ENCODE measurements at regions not wholly inside any gene's neighbourhood (a gene's known extent, or its start where the extent isn't known, plus 50 kb on each side); places are given as distances from the start of the nearest gene placed in this dataset.

DNA sequence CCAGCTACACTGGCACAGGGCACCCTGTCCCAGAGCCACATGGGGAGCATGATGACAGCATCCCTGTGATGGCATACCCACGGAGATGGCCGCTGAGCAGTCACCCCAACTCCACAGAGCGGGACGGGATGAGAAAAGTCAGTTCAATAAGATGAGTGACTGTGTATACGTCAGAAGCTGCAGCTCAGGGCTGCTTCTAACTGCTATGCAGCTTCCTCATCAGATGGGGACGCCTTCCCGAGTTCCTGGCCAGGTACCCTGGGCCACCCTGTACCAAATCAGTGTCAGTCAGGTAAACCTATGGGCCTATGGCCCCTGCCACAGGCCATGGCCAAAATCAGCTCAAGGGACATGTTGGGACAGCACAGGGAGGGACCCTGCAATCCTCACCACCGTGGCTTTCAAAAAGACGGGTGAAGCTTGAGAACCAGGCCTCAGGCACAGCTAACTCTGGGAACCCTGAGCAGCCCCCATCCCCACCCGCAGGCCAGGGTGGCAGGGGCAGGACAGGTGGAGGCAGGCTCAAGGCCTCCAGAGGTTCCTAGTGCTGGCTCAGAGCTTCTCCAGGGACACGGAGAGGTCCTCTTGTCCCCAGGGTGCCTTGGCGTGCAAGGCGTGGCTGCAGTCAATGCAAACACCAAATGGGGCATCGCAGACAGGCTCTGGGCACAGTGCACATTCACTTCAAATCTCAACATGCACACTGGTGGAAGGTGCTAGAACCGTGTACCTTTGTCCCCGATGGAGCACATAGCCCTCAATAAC, 122.4 kb downstream of the TUBA3C start:
- H3K4me2 ChIP-seq (ENCODE audit: low read length) = no peak overlapping the region
- TF ChIP-seq CTCF (IDR thresholded peaks at IDR 0.05; ENCODE audit: low read depth, low read length) (no peak), EZH2phosphoT487 (IDR thresholded peaks at IDR 0.05; ENCODE audit: low read depth) (no peak)
- no peaks in the 10 kb centered on the region for H3K4me1 ChIP-seq (ENCODE audit: low read length)
- H4K20me1 ChIP-seq (ENCODE audit: insufficient read depth, low read length) = no peaks in the 10 kb centered on the region
- H3K27me3 ChIP-seq (ENCODE audit: low read depth, low read length) = no peaks in the 10 kb centered on the region
- no peak overlapping the region for H3K9ac ChIP-seq (ENCODE audit: low read length)
- H3K36me3 ChIP-seq (replicated peaks; ENCODE audit: low read depth, low read length) = no peaks in the 10 kb centered on the region
- H2AFZ ChIP-seq (ENCODE audit: low read depth, low read length) = no peak overlapping the region
- H3K27ac ChIP-seq (ENCODE audit: low read length) = no peak overlapping the region
- H3K4me3 ChIP-seq (ENCODE audit: low read length) = no peak overlapping the region
- no peaks in the 10 kb centered on the region for H3K9me3 ChIP-seq (ENCODE audit: insufficient read depth, low read length)
- H3K79me2 ChIP-seq (ENCODE audit: low read length) = no peaks in the 10 kb centered on the region

DNA sequence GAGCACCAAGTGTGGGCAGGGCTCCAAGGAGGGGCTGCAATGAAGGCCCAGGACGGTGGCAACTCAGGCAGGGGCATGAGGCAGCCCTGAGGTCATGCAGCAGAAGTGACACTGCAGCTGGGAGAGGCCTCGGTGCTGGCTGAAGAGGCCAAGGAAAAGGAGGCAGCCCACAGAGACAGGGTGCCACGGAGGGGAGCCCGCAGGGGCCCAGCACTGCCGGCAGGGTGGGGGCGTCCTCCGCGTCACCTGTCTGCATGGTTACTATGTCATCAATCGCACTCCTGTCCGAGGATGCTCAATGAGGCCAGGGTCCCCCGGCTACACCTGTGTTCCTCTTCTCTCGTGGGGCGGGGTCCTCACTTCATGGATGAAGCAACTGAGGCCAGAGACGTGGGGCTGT, 123.1 kb downstream of the TUBA3C start:
- H3K4me2 ChIP-seq (ENCODE audit: low read length) = no peak overlapping the region
- no peaks in the 10 kb centered on the region for H4K20me1 ChIP-seq (ENCODE audit: insufficient read depth, low read length)
- H3K9ac ChIP-seq (ENCODE audit: low read length) = no peak overlapping the region
- no peak overlapping the region for H3K4me3 ChIP-seq (ENCODE audit: low read length)
- no peaks in the 10 kb centered on the region for H3K4me1 ChIP-seq (ENCODE audit: low read length)
- no peaks in the 10 kb centered on the region for H3K79me2 ChIP-seq (ENCODE audit: low read length)
- H2AFZ ChIP-seq (ENCODE audit: low read depth, low read length) = no peak overlapping the region
- no peaks in the 10 kb centered on the region for H3K27me3 ChIP-seq (ENCODE audit: low read depth, low read length)
- H3K36me3 ChIP-seq (replicated peaks; ENCODE audit: low read depth, low read length) = no peaks in the 10 kb centered on the region
- no peak for TF ChIP-seq EZH2phosphoT487 (IDR thresholded peaks at IDR 0.05; ENCODE audit: low read depth)
- TF ChIP-seq CTCF (IDR thresholded peaks at IDR 0.05; ENCODE audit: low read depth, low read length) = no peak
- no peaks in the 10 kb centered on the region; the same call in 1 of the 2 replicates for H3K9me3 ChIP-seq (ENCODE audit: insufficient read depth, low read length)
- no peak overlapping the region for H3K27ac ChIP-seq (ENCODE audit: low read length)

DNA sequence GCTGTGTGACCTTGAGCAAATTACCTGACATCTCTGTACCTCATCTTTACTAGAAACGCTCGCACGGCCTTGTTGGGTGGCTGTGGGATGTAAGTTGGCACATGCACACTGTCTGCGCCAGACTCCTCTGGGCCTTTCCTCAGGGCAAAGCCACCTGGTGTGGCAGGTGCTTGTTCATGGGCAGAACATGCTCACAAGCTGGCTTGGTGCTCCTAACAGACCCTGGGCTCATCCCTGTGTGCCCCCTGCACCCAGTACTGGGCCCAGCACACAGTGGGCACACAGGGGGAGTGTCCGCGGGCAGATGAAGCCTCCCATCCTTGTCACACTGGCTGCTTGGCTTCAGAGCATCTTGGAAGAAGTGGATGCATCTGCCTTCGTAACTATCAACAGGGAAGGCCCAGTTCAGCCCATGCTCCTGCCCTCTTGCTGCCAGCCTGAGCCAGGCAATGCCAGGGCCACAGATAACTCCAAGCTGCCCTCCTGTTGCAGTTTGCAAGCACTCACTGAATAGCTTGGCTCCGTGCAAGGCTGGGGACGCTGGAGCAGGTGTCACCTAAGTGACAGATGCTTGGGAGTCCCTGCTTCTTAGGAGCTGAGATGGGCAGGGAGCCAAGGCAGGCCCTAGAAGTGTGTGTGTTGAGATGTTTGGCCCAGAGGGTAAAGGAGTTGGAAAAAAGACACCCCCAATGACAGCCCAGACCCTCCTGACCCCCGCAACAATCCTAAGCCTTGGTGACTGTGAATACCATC, 123.9 kb downstream of the TUBA3C start:
- no peaks in the 10 kb centered on the region for H3K27me3 ChIP-seq (ENCODE audit: low read depth, low read length)
- H3K4me1 ChIP-seq (ENCODE audit: low read length) = no peaks in the 10 kb centered on the region
- H3K9ac ChIP-seq (ENCODE audit: low read length) = no peak overlapping the region
- H3K27ac ChIP-seq (ENCODE audit: low read length) = no peak overlapping the region
- TF ChIP-seq EZH2phosphoT487 (IDR thresholded peaks at IDR 0.05; ENCODE audit: low read depth) = no peak
- TF ChIP-seq CTCF (IDR thresholded peaks at IDR 0.05; ENCODE audit: low read depth, low read length) = no peak
- no peaks in the 10 kb centered on the region for H4K20me1 ChIP-seq (ENCODE audit: insufficient read depth, low read length)
- no peaks in the 10 kb centered on the region; the same call in 1 of the 2 replicates for H3K9me3 ChIP-seq (ENCODE audit: insufficient read depth, low read length)
- H3K4me3 ChIP-seq (ENCODE audit: low read length) = no peak overlapping the region
- no peaks in the 10 kb centered on the region for H3K36me3 ChIP-seq (replicated peaks; ENCODE audit: low read depth, low read length)
- no peak overlapping the region for H2AFZ ChIP-seq (ENCODE audit: low read depth, low read length)
- no peak overlapping the region for H3K4me2 ChIP-seq (ENCODE audit: low read length)
- no peaks in the 10 kb centered on the region for H3K79me2 ChIP-seq (ENCODE audit: low read length)

DNA sequence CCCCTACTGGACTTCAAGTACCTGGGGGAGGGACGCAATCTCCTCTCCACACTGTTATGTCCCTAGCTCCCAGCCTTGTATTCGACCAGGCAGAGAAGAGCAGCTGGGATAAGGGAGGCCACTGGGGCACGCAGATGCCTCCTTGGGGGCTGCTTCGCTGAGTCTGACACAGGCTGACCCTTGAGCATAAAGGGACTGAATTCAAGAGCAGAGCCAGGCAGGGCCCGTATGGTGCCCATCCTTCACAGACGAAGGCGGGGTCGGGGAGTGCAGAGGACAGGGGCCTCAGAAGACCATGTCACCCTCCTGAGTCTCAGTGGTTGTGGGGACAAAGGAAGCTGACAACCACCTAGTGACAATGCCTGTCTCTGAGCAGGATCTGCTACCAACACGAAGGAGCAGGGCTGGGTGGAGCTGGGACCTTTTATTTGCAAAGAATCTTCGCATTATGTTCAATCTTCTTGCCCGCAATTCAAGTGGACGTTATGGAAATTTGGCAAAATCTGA, 124.6 kb downstream of the TUBA3C start:
- no peak for TF ChIP-seq CTCF (IDR thresholded peaks at IDR 0.05; ENCODE audit: low read depth, low read length)
- no peak for TF ChIP-seq EZH2phosphoT487 (IDR thresholded peaks at IDR 0.05; ENCODE audit: low read depth)
- no peaks in the 10 kb centered on the region for H4K20me1 ChIP-seq (ENCODE audit: insufficient read depth, low read length)

More for the DNA sequence above, 124.6 kb downstream of the TUBA3C start:
- Histone ChIP-seq H3K36me3 (replicated peaks; ENCODE audit: low read depth, low read length) (no peaks in the 10 kb centered on the region), H3K9me3 (ENCODE audit: insufficient read depth, low read length) (no peaks in the 10 kb centered on the region; the same call in 1 of the 2 replicates), H3K79me2 (ENCODE audit: low read length) (no peaks in the 10 kb centered on the region), H3K27me3 (ENCODE audit: low read depth, low read length) (no peaks in the 10 kb centered on the region), H3K4me2 (ENCODE audit: low read length) (no peak overlapping the region), H3K4me3 (ENCODE audit: low read length) (no peak overlapping the region), H3K4me1 (ENCODE audit: low read length) (no peaks in the 10 kb centered on the region), H3K9ac (ENCODE audit: low read length) (no peak overlapping the region), H2AFZ (ENCODE audit: low read depth, low read length) (no peak overlapping the region), H3K27ac (ENCODE audit: low read length) (no peak overlapping the region)
